Cardiac fibroblast (primary cell): ENCODE measurements at regions not wholly inside any gene's neighbourhood (a gene's known extent, or its start where the extent isn't known, plus 50 kb on each side); places are given as distances from the start of the nearest gene placed in this dataset.
"Not testable (repeated sequence)": the region's sequence is repeated elsewhere in the genome, so short reads cannot be mapped to it uniquely, and the experiment has no call there.

Source experiments
- DNase-seq, 2 donors: peaks; one replicate each; pipeline versions ENCODE4 v3.0.0 to v3.0.0-alpha.2; 2010; ENCODE audit warnings: low read depth in 2 of 2
- H3K4me3 ChIP-seq, 2 donors: replicated peaks in 1 of 2; 1 replicate in 1 of 2; 2 replicates in 1 of 2; pipeline ENCODE4 v1.5.1; 2011; ENCODE audit warnings: low read depth in 2 of 2, low read length in 2 of 2, mild to moderate bottlenecking in 2 of 2, moderate library complexity in 1 of 2
- TF ChIP-seq, protein P1 (sequence below): IDR thresholded peaks from one replicate; pipeline ENCODE4 v1.5.1; 2011; ENCODE audit warnings: low read depth, mild to moderate bottlenecking, low read length, inconsistent platforms

DNA sequence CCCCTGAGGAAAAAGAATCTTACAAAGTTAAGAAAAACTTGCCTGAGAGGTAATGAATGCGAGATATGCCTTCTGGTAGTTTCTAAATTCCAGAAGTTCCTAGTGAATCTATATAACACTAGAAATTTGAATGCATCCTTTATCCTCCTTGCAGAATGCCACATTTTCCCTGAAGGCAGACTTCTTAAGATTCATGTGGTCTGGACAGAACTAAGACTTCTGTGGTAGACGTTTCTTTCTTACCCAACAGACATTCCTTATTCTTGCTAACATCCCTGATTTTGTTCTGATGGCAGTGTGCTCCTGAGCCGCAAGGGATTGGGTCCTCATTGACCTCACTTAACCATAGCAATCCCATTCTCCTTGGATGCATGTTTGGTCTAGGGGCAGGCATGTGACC is 121.3 kb upstream of the PAPPA2 start:
- TF ChIP-seq, protein P1, sequence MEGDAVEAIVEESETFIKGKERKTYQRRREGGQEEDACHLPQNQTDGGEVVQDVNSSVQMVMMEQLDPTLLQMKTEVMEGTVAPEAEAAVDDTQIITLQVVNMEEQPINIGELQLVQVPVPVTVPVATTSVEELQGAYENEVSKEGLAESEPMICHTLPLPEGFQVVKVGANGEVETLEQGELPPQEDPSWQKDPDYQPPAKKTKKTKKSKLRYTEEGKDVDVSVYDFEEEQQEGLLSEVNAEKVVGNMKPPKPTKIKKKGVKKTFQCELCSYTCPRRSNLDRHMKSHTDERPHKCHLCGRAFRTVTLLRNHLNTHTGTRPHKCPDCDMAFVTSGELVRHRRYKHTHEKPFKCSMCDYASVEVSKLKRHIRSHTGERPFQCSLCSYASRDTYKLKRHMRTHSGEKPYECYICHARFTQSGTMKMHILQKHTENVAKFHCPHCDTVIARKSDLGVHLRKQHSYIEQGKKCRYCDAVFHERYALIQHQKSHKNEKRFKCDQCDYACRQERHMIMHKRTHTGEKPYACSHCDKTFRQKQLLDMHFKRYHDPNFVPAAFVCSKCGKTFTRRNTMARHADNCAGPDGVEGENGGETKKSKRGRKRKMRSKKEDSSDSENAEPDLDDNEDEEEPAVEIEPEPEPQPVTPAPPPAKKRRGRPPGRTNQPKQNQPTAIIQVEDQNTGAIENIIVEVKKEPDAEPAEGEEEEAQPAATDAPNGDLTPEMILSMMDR = no peak
- no peak for DNase-seq
- no peak overlapping the region for H3K4me3 ChIP-seq

DNA sequence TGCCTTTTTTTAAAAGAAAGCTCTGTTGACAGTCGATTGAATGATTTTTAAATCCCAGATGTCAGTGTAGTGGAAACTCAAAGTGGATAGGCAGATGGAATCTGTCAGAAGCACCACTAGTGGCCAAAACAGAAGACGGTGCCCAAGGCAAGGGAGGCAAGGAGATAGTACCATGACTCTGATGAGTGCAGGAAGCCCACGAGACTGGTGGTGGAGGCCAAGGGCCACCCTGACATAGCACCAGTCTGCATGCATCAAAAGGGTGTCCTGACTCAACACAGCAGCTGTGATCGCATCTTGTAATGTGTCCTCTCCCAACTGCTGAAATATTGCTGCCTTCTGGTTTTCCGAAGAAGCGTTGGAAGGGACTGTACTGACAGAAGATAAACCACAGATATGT is 124.1 kb upstream of the PAPPA2 start:
- no peak for DNase-seq
- H3K4me3 ChIP-seq = no peak overlapping the region
- TF ChIP-seq, protein P1 = no peak

DNA sequence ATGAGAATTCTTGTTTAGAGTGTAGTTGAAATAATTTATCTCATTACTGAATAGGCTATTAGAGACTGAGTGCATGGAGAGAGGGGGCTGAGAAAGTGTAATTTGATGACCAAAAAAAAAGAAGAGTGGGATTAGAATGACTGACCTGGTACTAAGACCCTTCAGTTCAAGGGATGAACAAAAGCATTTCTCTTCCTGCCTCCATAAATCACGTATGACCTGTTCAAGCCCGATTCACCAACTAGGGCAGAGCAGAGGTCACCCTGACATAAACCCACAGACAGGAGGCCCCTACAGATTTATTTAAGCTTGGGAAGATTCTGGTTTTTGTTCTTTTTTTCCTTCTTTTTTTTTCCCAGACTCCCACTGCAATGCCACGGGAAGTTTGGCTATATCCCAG is 123.7 kb upstream of the COP1 start:
- TF ChIP-seq, protein P1 = no peak
- no peak overlapping the region for H3K4me3 ChIP-seq
- no peak for DNase-seq

DNA sequence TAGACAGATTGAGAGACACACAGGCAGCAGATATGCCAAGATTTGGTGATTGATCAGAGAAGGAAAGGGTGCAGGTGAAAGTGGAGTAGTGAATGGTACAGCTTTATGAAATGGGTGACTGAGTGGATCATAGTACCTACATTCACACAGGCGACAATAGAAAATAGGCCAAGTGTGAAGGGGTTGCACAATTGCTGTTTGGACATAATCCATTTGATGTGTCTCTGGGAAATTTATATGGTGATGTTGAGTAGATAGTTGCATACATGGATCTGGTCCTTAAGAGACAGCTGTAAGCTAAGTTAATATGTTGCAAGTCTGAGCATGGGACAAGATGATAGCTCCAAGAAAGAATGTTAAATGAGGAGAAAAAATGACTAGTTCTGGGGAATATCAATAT is 118.6 kb upstream of the COP1 start:
- TF ChIP-seq, protein P1 = no peak
- no peak for DNase-seq
- no peak overlapping the region for H3K4me3 ChIP-seq

DNA sequence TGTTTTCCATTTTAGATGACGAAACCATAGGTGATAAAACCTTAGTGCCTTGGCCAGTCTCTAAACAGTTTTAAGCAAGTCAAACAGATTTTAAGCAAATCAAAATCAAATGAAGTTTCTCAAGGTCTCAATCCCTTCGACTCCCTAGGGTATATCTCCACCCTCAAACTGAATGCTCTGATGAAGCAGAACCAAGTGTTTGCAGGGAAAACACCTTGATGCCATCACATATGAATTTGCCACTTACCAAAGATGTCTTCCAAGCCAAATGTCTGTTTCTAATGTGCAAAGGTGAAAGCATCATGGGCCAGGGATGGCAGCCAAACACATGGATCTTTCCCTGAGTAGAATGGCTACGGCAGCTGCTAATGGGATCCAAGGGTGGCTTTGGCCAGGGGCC is 116.4 kb upstream of the COP1 start:
- TF ChIP-seq, protein P1 = no peak
- DNase-seq = no peak
- no peak overlapping the region for H3K4me3 ChIP-seq

DNA sequence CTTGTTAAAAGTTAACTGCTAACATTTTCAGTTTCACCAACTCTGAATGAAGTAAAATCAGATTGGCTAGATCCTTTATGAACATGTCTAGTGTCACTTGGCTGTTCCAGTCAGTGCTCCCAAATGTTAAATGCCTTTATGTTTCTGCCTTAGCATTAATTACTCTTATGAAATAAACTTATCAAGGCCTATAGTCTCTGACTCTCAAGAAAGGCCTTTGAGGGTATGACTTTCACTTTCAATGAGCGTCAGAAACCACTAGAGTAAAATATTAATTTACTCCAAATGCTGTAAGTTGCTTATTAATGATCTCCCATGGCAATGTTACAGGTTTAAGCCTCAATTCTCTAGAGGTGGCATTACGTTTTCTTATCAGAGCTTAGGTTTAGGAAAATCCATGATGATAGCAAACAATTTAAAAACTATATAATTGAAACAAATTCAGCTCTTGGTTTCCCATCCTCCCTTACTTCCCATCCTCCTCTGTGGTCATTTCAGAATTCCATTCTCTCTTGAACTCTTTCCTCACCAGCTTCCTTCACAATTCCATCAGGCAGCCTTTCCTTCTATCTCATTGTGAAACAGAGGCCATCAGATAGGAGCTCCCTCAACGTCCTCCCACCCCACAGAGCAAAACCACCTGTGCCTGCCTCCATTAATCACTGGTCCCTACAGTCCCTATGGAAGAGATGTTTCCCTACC is 108.6 kb upstream of the COP1 start:
- no peak overlapping the region for H3K4me3 ChIP-seq
- no peak for DNase-seq
- TF ChIP-seq, protein P1 = no peak

DNA sequence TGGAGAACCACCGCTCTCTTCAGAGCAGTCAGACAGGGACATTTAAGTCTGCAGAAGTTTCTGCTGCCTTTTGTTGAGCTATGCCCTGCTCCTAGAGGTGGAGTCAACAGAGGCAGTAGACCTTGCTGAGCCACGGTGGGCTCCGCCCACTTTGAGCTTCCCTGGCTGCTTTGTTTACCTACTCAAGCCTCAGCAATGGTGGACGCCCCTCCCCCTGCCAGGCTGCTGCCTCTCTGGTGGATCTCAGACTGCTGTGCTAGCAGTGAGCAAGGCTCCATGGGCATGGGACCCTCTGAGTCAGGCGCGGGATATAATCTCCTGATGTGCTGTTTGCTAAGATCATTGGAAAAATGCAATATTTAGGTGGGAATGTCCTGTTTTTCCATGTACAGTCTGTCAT is 89.5 kb upstream of the COP1 start:
- not testable (repeated sequence) for DNase-seq, H3K4me3 ChIP-seq
